ENCODE measurements at regions not wholly inside any gene's neighbourhood (a gene's known extent, or its start where the extent isn't known, plus 50 kb on each side); places are given as distances from the start of the nearest gene placed in this dataset.
A peak's percentile ranks its signal among the peaks of the same experiment; 100 is the strongest.

- DNase-seq (ENCODE audit: low spot score): no peak
Measured at GRCh38 chr2:12083081-12083581, 336.7 kb downstream of the LPIN1 start.

DNA sequence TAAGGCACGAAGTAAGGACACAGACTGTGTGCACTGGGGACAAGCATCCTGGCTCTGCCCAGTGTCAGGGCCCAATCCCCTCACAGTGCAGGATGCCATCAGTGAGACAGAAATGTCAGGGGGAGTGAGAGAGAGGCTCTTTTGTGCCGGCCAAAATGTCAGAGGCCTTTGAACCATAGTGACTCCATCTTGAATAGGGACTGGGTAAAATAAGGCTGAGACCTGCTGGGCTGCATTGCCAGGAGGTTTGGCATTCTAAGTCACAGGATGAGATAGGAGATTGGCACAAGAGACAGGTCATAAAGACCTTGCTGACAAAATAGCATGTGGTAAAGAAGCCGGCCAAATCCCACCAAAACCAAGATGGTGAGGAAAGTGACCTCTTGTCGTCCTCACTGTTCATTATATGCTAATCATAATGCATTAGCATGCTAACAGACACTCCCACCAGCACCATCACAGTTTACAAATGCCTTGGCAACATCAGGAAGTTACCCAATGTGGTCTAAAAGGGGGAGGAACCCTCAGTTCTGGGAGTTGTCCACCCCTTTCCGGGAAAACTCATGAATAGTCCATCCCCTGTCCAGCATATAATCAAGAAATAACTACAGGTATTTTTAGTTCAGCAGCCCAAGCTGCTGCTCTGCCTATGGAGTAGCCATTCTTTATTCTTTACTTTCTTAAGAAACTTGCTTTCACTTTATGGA, 337.4 kb downstream of the LPIN1 start:
- DNase-seq (ENCODE audit: low spot score): no peak

DNA sequence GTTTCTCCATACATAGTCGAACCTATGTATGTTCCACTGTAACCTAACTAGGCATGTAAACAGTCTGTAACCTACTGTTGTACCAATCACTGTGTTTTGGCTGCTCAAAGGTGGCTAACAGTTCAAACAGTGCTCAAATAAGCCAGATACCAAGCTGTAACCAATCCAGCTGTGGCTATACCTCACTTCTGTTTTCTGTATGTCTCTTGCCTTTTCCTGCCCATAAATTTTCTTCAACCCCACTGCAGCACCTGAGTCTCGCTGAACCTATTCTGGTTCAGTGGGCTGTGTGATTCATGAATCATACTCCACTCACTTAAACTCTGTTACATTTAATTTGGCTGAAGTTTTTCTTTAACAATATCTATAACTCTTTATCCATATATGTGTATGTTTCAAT, 340.7 kb downstream of the LPIN1 start:
- no peak for DNase-seq (ENCODE audit: low spot score)

- no peak for DNase-seq (ENCODE audit: low spot score)
Measured at GRCh38 chr2:12087671-12088380, 341.4 kb downstream of the LPIN1 start.

- DNase-seq (ENCODE audit: low spot score): no peak
Measured at GRCh38 chr2:12089001-12089400, 342.6 kb downstream of the LPIN1 start.

DNA sequence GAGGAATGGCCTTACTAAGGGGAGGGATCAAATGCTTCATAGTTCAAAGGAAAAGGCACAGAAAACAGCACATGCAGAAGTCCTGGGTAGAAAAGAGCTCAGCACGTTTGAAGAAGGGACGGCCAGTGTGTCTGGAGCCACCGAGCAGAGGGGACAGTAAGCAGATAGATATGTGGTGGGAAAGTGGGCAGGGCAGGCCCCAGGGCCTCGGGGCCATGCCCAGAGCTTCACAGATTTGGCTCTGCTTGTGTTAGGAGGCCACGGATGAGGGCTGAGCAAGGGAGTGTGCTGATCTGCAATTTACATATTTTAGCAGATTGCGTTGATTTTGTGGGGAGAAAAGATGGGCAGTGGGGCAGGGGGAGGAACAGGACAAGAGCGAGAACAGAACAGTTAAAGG, 343.1 kb downstream of the LPIN1 start:
- DNase-seq (ENCODE audit: low spot score): no peak

GRCh38 chr2:12090072-12090471, 343.6 kb downstream of the LPIN1 start:
- DNase-seq (ENCODE audit: low spot score): no peak

DNA sequence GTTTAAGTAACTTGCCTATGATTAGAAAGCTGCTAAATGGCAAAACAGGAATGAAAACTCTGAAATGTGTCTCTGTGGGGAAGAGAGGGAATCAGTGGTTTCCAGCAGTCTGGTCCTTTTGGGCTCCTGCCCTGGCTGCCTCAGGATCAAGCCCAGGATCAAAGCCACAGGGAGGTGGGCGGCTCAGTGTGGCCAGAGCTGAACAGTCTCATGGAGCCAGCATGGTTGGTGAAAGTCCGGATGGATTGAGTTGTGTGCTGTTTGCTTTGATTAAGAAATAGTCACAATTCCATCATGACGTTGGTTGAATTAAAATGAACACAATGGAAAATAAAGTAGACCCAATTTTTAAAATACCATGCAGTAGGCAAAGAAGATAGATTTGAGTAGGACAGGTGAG, 344.2 kb downstream of the LPIN1 start:
- no peak for DNase-seq (ENCODE audit: low spot score)

DNA sequence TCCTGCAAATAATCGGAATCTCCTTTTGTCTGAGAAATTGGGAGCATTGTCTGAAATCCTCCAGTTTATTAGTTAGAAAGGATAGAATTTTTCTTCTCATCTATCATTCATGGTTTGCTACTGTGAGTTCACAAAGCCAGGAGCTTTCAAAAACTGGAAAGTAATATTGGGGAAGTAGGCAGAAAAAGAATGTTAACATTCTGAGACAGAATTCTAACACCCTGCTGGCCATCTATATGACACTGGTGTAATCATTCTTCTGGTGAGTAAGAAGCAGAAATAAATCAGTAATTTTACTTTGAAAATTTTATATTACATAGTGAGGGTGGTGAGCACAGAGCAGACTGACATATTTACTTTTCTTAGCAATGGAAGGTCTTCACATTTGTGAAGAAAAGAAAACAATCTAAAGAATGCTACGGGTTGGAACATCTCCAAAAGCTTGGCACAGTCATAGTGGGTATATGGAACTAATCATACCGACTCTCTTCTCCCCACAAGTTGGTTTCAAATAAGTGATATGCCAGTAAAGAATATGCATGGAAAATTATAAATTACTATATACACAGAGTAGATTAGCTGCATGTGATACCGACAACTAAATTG, 344.9 kb downstream of the LPIN1 start:
- DNase-seq (ENCODE audit: low spot score): no peak

DNA sequence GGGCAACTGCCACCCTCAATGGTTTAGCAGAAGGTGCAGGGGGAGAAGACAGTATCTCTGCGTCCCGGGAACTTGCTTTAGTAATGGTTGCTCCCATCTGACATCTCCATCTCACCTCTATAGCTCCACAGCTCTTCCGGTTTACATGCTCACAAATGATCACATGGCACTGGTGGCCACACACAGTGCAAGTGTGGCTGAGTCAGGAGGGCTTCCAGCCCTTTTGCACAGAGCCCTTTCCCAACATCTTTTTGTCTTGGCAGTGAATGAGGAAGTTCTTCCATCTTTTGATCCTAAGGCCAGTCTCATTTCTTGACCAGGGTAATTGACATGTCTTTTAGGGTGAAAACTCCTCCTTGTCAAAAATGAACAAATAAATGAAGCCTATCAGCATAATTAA, 347.7 kb downstream of the LPIN1 start:
- no peak for DNase-seq (ENCODE audit: low spot score)

DNA sequence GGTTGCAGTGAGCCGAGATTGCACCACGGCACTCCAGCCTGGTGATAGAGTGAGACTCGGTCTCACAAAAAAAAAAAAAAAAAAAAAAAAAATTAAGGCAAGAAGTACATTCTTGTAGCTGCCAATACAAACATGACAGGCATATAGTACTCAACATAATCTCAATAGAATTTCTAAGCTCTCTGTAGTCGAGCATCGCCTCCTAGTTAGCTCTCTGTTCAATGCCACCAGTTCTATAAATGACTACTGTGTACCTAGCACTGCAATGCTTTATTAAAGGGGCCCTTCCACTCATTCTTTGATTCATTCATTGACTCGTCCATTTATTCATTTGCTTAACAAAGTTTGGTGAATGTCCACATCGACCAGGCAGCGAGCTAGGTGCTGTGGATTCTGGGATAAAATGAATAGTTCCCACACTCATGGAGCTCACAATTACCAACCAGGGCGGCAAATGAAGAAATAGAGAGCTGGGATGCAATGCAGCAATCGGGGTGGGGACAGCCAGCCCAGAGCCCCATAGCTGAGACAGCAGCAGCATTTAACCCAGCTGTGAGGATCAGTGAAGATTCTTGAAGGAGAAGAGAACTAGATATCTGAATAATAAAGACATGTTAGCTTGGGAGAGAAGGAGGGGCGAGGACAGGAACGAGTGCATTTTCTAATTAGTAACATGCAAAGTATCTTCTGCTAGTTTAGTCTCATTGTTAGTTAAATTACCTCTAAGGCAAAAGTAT, 349.8 kb downstream of the LPIN1 start:
- DNase-seq (ENCODE audit: low spot score): no peak

GRCh38 chr2:12096788-12097449, 350.5 kb downstream of the LPIN1 start:
- DNase-seq (ENCODE audit: low spot score): no peak

DNA sequence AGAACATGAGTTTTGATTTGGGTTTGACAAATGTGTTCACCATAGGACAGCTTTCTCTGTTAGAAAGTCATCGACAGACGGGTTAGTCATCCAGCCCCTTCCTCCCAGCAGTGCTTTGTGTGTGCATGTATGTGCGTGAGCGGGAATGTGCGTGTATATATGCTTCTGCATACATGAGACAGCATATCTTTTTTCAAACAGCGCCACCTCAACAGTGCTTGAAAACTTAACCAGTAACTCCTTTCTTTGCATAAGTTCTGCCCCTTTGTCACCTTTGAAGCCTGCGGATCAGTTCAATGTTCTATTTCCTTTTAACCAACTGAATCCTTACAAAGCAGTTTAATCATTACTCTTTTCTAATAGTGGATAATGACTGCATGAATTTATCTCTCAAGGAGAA, 351.4 kb downstream of the LPIN1 start:
- no peak for DNase-seq (ENCODE audit: low spot score)

GRCh38 chr2:12099374-12099773, 352.9 kb downstream of the LPIN1 start:
- DNase-seq (ENCODE audit: low spot score): no peak

DNA sequence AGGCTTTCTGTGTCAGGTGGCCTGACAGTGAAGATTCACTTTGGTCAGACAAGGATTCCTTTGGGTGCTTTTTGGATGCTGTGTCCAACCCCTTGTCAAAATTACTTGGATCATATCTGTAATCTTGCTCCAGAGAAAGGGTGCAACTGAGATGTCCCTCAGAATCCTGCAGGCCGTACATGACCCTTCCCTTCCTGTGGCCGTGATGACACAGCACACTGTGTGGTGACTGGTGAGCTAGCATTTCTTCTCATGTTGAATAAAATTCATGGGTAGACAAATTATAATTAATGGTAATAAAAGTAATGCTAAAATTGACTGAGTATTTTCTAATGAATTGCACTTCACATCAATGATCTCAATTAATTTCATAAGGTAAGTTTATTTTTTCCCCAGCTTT, 356.2 kb downstream of the LPIN1 start:
- DNase-seq (ENCODE audit: low spot score): no peak

GRCh38 chr2:12105180-12105579, 358.7 kb downstream of the LPIN1 start:
- DNase-seq (ENCODE audit: low spot score): no peak

GRCh38 chr2:12106440-12107080, 360.1 kb downstream of the LPIN1 start:
- peak; percentile 63 for DNase-seq (ENCODE audit: low spot score)

- no peak for DNase-seq (ENCODE audit: low spot score)
Measured at GRCh38 chr2:12107321-12107720, 360.9 kb downstream of the LPIN1 start.

- DNase-seq (ENCODE audit: low spot score): no peak
Measured at GRCh38 chr2:12107939-12108338, 361.5 kb downstream of the LPIN1 start.

GRCh38 chr2:12109363-12110017, 363.1 kb downstream of the LPIN1 start:
- no peak for DNase-seq (ENCODE audit: low spot score)

GRCh38 chr2:12110074-12110473, 363.6 kb downstream of the LPIN1 start:
- DNase-seq (ENCODE audit: low spot score): no peak
